ENCODE measurements at regions not wholly inside any gene's neighbourhood (a gene's known extent, or its start where the extent isn't known, plus 50 kb on each side); places are given as distances from the start of the nearest gene placed in this dataset.

DNA sequence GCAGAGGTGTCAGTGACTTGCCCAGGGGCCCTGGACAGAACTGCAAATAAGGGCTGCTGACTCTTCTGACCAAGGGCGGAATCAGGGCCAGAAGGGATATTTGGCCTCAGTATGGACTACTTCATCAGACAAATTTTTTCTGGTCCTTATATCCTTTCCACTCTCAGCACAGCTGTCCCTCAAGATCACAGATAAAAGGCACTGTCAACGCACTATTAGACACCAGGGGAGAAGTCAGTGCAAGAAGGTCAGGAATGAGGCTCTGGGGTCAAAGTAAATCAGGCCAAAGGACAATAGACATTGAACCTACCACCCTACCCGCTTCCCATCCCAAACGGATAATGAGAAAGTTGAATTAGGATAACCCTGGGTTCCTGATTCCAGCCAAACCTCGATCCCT, 657.6 kb downstream of the UQCRFS1 start:
- TF ChIP-seq, protein P1, sequence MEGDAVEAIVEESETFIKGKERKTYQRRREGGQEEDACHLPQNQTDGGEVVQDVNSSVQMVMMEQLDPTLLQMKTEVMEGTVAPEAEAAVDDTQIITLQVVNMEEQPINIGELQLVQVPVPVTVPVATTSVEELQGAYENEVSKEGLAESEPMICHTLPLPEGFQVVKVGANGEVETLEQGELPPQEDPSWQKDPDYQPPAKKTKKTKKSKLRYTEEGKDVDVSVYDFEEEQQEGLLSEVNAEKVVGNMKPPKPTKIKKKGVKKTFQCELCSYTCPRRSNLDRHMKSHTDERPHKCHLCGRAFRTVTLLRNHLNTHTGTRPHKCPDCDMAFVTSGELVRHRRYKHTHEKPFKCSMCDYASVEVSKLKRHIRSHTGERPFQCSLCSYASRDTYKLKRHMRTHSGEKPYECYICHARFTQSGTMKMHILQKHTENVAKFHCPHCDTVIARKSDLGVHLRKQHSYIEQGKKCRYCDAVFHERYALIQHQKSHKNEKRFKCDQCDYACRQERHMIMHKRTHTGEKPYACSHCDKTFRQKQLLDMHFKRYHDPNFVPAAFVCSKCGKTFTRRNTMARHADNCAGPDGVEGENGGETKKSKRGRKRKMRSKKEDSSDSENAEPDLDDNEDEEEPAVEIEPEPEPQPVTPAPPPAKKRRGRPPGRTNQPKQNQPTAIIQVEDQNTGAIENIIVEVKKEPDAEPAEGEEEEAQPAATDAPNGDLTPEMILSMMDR (IDR thresholded peaks at IDR 0.05; ENCODE audit: insufficient read depth, low read length), result no peak
- no peak for TF ChIP-seq POLR2AphosphoS5 (IDR thresholded peaks at IDR 0.05; ENCODE audit: low read depth)
- TF ChIP-seq, protein P2, sequence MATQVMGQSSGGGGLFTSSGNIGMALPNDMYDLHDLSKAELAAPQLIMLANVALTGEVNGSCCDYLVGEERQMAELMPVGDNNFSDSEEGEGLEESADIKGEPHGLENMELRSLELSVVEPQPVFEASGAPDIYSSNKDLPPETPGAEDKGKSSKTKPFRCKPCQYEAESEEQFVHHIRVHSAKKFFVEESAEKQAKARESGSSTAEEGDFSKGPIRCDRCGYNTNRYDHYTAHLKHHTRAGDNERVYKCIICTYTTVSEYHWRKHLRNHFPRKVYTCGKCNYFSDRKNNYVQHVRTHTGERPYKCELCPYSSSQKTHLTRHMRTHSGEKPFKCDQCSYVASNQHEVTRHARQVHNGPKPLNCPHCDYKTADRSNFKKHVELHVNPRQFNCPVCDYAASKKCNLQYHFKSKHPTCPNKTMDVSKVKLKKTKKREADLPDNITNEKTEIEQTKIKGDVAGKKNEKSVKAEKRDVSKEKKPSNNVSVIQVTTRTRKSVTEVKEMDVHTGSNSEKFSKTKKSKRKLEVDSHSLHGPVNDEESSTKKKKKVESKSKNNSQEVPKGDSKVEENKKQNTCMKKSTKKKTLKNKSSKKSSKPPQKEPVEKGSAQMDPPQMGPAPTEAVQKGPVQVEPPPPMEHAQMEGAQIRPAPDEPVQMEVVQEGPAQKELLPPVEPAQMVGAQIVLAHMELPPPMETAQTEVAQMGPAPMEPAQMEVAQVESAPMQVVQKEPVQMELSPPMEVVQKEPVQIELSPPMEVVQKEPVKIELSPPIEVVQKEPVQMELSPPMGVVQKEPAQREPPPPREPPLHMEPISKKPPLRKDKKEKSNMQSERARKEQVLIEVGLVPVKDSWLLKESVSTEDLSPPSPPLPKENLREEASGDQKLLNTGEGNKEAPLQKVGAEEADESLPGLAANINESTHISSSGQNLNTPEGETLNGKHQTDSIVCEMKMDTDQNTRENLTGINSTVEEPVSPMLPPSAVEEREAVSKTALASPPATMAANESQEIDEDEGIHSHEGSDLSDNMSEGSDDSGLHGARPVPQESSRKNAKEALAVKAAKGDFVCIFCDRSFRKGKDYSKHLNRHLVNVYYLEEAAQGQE (IDR thresholded peaks at IDR 0.05; ENCODE audit: insufficient replicate concordance, low read depth), result no peak
- TF ChIP-seq SPI1 (IDR thresholded peaks at IDR 0.05; ENCODE audit: borderline replicate concordance, low read depth), result no peak
